SKM-1 (cell line): ENCODE measurements at regions not wholly inside any gene's neighbourhood (a gene's known extent, or its start where the extent isn't known, plus 50 kb on each side); places are given as distances from the start of the nearest gene placed in this dataset.
"Not testable (repeated sequence)": the region's sequence is repeated elsewhere in the genome, so short reads cannot be mapped to it uniquely, and the experiment has no call there.

ENCODE experiments used
- DNase-seq: peaks from one replicate; lab custom pipeline; 2025; ENCODE audit not compliant: unreplicated experiment; lab: John Stamatoyannopoulos, UW

- not testable (repeated sequence) for DNase-seq
Observed at GRCh38 chr13:109257761-109258157, 528.6 kb downstream of the IRS2 start.
